NCI-H1092 (cell line): ENCODE measurements at regions not wholly inside any gene's neighbourhood (a gene's known extent, or its start where the extent isn't known, plus 50 kb on each side); places are given as distances from the start of the nearest gene placed in this dataset.
A peak's percentile ranks its signal among the peaks of the same experiment; 100 is the strongest.
"Not testable (repeated sequence)": the region's sequence is repeated elsewhere in the genome, so short reads cannot be mapped to it uniquely, and the experiment has no call there.

Experiments
- DNase-seq: peaks from one replicate; lab custom pipeline; 2025; lab: John Stamatoyannopoulos, UW

DNA sequence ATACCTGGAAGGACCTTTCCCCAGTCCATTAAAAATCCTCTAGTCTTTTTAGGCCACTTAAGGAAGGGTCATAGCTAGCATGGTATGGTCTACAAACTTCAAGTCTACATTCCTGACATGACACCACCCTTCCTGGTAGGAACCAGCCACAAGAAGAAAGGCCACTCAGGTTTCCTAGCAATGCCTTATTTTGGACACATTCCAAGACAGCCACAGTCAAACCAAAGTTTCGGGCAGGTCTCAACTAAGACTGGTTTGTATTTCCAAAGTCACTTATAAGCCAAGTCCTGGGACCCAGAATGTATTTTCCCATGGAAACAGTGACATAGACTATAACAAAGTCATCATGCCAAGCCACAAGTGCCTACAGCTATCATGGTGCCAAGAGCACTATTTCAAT is 50.6 kb upstream of the SLC44A3 start:
- DNase-seq, result no peak

DNA sequence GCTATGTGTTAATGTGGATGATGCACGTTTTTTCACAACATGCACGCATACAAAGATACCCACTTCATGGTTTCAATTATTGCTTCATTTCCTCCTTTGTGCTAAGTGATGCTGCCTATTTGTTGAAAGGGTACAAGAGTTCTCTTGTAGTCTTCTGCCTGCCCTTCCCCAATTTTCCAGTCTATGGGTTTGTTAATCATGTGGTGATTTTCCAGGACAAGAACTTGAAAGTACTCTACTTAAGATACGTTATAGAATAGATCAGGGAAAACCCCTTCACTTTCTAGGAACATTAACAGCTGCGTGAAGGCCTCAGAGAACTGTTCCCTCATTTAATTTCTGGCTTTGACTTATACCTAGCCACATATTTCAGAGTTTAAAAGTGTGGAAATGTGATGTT is 52.1 kb upstream of the SLC44A3 start:
- no peak for DNase-seq

DNA sequence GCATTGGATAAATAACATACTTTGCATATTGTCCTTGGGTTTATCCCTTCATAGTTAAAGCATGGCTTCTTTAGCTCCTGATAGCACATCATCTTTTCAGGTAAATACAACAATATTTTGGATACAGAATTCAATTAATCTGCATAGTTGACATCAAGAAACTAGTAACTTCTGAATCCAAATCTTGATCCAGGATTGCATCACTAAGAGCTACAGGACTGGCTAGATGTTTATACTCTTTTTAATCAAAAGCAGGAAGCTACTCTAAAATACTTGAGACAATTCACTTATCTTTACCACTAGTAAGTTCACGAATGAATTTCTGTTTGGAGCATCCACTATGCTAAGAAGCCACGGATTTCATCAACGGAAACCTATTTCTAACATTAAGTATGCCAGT is 54.2 kb upstream of the SLC44A3 start:
- no peak for DNase-seq

DNA sequence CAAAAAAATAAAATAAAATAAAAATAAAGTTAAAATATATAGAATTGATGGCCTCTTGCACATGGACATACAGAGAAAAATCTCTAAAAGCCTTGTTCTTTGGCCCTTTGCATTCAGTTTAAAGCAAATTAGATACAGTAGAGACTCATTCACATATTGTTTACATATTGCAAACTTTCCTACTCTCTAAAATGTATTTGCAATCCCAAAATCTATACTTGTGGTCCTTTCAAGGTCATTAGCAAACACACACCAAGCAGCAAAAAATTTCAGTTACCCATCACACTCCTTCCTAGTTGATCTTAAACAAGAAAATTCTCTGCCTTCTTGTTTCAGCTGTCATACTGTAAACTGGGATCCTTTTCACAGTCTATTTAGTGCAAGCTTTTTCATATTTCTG is 61.0 kb upstream of the SLC44A3 start:
- DNase-seq, result no peak

DNA sequence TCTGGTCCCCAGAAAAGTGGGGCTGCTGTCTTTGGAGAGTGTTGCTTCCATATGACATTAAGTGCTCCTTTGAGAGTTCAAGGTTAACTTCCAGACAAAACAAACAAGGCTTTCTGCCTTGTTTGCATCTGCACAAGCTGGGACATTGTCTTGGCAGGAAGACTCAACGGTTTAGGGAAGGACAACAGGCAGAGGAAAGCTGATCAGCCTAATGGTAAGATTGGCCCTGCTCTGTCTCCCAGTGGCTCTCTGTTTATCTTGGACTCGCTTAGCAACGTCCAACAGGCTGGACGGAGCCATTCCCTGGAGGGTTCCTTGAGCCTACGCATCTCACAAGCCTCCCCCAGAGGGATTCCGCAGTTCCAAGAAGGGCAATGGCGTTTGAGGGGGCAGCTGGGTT is 62.2 kb upstream of the SLC44A3 start:
- peak; percentile 13 for DNase-seq

DNA sequence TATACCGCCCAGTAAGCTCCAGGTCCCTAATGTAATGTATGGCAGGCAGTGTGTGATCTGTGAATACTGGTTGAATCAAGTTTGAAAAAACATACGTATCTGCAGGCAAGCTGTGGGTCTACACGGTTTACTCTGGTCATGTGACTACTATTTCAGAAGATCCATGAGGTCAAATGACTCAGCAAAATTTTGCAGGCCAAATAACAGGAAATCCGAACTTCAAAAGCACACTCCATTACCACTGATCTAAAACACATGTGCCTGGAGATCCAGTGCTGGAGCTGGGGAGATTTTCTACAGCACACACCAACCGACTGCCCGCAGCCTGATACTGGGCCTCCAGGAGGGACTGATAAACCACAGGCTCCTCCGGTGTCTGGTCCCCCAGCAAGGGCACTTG is 64.5 kb upstream of the SLC44A3 start:
- no peak for DNase-seq

DNA sequence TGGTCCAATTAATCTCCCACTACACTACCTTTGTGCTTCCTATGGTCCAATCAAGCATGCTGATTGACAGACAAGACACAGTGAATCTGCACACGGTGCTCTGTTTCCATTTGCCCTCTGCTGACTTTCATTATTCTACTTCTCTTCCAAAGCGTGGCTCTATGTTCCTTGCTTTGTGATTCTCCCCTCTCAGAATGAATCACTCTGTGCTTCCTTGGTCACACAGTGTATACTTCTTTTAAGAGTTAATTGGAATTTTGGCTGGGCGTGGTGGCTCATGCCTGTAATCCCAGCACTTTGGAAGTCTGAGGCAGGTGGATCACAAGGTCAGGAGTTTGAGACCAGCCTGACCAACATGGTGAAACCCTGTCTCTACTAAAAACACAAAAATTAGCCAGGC is 65.1 kb upstream of the SLC44A3 start:
- not testable (repeated sequence) for DNase-seq

DNA sequence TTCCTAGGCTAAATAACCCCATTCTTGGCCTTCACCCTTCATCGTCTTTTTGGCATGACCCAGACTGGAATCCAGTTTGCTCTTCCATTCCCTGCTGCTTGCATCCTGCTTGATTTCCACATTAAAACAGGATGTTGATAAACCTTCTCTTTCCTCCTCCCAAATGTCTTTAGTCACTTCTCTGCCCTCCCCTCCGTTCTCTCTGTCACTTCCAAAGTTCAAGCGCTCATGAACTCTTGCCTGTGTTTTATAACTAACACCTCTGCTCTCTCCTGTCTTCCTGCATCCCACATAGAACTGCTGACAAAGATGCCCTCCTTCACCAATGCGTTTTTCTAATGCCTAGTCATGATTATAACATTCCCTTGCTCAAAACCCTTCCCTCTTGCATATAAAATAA is 65.6 kb upstream of the SLC44A3 start:
- no peak for DNase-seq

DNA sequence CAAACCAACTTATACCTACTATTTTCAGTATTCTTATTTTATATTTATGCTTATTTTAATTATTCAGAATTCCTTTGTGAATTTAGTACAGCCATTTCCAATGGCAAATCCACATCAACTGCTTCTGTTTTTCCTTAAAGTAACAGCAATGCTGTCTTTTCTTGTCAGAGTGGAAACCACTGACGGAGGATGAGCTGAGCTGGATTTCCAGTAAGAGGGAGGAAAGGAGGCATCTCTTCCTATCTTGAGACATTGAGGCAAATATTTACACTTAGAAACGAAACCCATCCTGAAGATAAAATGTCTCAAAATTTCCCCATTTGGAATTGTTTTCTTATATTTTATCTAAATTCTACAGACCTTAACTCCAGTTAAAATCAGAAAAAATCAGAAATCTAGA is 66.1 kb upstream of the SLC44A3 start:
- no peak for DNase-seq

DNA sequence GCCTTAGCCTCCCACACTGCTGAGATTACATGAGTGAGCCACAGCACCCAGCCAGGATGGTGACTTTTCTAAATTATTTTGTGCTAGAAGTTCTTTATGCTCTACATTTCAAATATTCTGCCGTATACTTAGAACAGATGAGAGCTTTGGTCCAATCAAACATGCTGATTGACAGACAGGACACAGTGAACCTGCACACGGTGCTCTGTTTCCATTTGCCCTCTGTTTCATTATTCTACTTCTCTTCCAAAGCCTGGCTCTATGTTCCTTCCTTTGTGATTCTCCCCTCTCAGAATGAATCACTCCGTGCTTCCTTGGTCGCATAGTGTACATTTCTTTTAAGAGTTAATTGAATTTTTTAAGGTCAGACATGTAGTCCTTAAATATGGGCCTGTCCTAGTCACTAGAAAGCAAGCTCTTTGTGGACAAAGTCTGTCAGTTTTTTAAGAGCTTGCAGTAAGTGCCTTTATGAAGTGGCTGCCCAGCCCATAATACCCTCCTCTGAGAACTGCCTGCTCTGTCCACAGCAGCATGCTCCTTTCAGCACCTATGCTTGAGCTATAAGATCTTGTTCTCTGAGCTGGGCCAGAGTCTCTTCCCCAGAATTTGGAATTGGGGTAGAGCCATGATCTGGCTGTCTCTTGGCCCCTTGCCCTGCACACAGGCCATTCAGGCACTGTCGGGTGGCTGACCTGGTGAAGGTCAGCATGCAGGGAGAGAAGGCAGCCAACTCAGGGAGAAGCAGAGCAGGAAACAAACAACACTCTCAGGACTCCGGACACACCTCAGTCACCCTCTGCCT is 66.8 kb upstream of the SLC44A3 start:
- DNase-seq, result no peak

DNA sequence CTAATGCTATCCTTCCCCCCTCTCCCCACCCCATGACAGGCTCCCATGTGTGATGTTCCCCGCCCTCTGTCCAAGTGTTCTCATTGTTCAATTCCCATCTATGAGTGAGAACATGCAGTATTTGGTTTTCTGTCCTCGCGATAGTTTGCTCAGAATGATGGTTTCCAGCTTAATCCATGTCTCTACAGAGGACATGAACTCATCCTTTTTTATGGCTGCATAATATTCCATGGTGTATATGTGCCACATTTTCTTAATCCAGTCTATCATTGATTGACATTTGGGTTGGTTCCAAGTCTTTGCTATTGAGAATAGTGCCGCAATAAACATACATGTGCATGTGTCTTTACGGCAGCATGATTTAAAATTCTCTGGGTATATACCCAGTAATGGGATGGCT is 68.7 kb upstream of the SLC44A3 start:
- not testable (repeated sequence) for DNase-seq

DNA sequence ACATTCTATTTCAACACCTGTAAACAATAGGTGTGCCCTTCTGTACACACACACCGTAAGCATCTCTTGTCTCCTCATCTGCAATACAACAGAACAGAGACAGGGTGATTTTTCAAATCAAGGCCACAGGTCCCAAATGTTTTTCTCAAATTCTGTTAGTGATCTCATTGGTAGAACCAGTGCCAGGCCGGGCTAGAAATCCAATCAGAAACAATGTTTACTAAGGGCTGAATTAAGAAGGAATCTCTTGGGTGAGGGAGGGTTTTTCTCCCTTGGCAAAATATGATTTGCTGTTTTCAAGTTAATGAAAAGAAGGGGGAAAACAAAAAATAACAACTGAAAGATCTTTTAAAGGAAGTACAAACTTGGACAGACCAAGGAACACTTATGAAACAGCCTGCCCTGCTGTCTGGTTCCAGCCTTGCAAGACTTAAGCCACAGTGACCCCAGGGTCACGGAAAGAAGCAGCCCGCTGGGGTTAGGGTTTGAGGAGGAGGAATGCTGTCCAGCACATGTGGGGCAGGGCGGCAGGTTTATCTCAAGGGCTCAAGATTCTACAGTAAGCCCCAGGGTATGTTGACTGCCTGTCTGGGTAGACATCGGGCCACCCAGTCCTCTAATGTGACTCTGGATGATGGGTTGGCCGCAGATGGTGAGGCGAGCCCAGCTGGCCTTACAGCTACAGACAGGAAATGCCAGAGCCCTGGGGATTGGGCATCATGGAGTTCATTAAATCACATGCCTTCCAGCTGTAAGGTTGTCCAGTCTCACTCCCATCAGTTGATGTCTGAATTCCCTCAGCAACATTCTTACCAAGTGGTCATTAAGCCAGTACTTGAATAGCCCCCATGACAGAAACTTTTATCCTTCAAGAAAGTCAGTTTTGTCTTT is 73.3 kb upstream of the SLC44A3 start:
- DNase-seq, result no peak

DNA sequence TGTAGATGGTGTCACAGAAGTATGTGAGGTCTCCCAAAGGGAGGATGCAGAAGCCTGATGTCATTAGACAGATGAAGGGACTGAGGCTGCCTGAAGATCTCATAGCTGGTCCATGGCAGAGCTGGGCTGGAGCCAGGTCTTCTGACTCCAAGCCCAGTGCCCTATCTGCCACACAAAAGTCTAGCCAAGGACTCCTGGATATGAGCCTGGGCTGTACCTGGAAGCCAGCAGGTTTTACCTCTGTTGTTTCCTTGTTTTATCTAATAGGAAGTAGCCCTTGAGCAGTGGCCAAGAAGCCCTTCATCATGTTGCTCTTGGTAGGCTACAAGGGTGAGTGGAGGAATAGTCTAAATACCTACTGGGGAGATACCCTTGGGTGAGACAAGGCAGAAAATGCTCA is 74.4 kb upstream of the SLC44A3 start:
- no peak for DNase-seq

DNA sequence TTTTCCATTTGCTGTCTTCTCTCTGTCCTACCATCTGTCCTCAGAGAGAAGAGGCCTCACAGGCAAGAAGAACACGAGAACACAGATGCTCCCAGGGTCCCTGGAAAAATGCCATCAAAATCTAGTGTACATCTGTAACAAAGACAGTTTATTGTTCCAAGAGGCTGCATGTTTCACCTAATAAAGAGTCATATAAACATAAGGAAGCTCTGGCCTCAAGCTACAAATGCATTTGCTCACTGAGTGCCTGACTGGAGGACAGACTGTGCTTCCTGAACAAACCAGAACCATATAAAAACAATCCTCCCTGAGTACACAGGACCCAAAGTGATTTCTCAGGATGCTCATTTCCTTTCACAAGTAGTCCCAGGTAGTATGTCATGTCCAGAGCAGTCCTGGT is 76.3 kb upstream of the SLC44A3 start:
- DNase-seq, result peak; percentile 15

DNA sequence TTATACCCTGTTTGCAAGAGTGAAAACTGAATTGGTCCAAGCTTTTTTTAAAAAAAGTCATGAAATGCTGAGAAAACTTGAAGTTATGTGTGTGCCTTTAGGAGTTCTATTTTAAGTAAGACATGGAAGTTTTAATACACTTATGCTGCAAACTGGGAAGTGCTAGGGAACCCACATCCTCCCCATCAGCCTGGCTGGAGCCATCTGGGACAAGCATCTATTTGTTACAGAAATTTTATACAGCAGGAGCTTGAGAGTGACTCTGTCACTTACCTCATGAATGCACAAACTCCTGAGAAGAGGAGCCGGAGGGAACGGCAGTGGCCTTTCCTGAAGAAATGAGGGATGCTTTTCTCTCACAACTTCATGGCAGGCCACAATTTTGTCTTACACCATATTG is 78.2 kb upstream of the SLC44A3 start:
- no peak for DNase-seq

DNA sequence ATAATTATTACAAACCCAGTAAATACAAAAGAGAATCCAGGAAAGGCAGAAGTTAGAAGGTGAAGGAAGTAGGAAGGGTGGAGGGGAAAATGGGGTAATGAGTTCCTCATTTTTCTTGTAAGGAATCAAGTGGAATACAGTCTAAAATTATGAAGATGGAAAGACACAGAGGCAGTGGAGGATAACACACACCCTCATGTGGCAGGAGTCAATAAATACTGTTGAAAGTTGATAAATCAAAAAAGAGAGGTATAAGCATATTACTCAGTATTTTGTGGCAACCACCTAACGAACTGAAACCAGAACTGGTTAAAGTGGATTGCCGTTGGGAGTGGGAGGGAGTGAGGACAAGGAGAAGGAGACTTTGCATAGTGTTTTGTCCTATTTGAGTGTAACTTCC is 78.6 kb upstream of the SLC44A3 start:
- DNase-seq, result no peak

DNA sequence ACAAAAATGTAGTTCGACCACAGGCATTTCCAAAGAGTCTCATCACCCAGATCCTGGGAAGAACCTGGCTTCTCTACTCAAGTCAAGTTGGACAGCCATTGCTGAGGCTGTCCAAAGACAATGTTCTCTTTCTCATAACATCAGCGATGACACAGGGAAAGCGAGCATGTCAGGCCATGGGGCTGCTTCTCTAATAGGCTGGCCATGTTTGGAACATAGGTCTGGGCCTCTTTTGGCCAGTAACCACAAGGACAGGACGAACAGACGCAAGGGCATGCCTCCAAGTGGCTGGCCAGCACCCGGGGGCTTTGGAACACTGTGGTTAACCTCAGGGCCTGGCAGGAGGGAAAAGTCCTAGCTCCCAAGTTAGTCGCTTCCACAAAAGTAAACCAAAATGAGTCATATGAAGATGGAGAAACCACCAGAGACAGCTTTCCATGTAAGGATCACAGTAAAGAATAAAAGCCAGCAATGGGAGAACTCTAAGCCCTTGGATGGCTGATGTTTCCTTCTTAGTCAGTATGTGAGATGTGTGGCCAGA is 80.6 kb upstream of the SLC44A3 start:
- no peak for DNase-seq

DNA sequence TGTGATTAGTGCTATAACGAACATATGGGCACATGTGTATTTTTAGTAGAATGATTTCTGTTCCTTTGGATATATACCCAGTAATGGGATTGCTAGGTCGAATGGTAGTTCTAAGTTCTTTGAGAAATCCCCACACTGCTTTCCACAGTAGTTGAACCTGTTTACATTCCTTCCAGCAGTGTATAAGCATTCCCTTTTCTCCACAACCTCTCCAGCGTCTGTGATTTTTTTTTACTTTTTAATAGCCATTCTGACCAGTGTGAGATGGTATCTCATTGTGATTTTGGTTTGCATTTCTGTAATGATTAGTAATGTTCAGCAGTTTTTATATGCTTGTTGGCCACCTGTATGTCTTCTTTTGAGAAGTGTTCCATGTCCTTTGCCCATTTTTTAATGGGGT is 81.8 kb upstream of the SLC44A3 start:
- DNase-seq, result no peak

DNA sequence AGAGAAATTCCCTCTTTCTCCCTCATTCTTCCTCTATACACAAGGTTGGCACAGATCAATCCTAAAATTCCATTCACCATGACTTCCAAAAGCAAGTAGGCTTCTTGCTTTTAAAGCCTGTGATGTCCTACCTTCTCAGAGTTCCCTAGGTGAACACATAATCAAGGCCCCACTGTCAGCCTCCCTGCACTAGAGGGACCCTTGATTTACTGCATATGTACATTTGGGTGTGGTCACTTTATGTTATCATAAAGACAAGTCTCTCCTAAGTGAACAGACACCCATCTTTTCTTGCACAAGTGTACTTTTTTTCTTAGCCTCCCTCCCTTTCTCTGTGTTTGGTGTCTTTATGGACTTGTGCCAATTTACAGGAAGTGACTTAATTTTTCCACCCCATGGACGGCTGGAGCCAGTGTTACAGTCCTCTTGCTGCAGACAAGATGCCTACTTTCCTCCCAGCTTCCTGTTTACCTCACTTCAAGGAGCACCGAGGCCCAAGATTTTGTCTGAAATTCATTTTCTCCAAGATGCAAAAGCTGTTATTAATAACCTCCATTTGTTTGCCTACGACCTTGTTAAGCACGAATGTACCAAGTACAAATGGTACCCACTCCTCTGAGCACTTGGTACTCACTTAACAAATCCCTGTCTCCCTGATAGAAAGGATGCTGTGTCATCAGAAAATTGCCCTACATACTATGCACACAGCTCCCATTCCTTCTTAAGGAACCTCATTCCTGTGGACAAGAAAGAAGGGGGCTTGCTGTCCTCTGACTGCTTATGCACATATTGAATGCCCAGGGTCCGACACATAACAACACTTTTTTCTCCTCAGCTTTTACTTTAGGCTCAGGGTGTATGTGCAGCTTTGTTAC is 82.8 kb upstream of the SLC44A3 start:
- no peak for DNase-seq

DNA sequence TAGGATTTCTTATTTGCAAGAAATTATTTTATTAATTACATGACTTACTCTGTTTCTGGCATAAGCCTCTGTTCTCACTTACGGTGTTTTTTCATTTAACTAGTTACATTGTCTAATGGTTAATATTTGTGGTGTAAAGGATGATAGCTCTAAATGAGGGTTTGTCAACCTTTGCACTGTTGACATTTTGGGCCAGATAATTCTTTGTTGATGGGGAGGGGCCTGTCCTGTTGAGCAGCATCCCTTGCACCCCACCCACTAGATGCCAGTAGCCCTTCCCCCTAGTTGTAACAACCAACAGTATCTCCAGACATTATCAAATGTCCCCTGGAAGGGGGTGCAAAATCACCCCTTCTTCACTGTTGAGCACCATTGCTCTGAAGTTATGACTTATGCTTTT is 83.6 kb upstream of the SLC44A3 start:
- DNase-seq, result no peak

DNA sequence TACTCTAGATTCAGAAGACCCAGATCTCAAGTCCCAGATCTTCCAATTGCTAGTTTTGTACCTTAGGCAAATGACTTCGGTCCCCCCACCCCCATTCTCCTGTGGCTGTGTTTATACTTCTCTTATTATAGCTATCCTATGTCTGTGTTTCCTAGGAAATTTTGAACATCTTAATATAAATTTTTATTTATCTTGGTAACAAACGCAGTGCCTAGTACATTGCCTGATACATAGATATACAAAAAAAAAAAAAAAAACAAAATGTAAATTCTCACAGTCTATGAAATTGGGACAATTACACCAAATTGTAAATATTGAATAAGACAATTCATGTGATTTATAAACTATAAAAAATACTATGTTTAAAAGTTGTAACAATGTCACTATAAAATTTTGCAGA is 84.1 kb upstream of the SLC44A3 start:
- DNase-seq, result no peak
